Trophoblast cell (in vitro differentiated cells and primary cell): ENCODE measurements at regions not wholly inside any gene's neighbourhood (a gene's known extent, or its start where the extent isn't known, plus 50 kb on each side); places are given as distances from the start of the nearest gene placed in this dataset.

Experiments used
- DNase-seq, 2 donors: peaks; one replicate each; pipeline ENCODE4 v3.0.0-alpha.2; 2016
- H2AFZ ChIP-seq: 2 replicates; pipeline ENCODE4 v1.6.1; 2013; ENCODE audit warnings: low read length, moderate library complexity, mild to moderate bottlenecking; ENCODE audit not compliant: insufficient read depth, poor library complexity
- H2AK5ac ChIP-seq: 2 replicates; pipeline ENCODE4 v1.6.1; 2013; ENCODE audit warnings: mild to moderate bottlenecking, low read length
- H2BK120ac ChIP-seq: 2 replicates; pipeline ENCODE4 v1.6.1; 2013; ENCODE audit warnings: low read length, mild to moderate bottlenecking, moderate library complexity; ENCODE audit not compliant: insufficient read depth, poor library complexity
- H2BK12ac ChIP-seq: 2 replicates; pipeline ENCODE4 v1.6.1; 2013; ENCODE audit warnings: mild to moderate bottlenecking, low read length, moderate library complexity
- H2BK5ac ChIP-seq: 2 replicates; pipeline ENCODE4 v1.6.1; 2013; ENCODE audit warnings: low read length, low read depth, moderate library complexity, mild to moderate bottlenecking; ENCODE audit not compliant: poor library complexity
- H3K14ac ChIP-seq: 2 replicates; pipeline ENCODE4 v1.6.1; 2013; ENCODE audit warnings: mild to moderate bottlenecking, low read length
- H3K18ac ChIP-seq: 2 replicates; pipeline ENCODE4 v1.6.1; 2013; ENCODE audit warnings: mild to moderate bottlenecking, low read length
- H3K23ac ChIP-seq: 2 replicates; pipeline ENCODE4 v1.6.1; 2013; ENCODE audit warnings: low read length
- H3K27ac ChIP-seq: 2 replicates; pipeline ENCODE4 v1.5.1; 2013; ENCODE audit warnings: low read depth, mild to moderate bottlenecking, inconsistent platforms, low read length, moderate library complexity
- H3K27me3 ChIP-seq: 2 replicates; pipeline ENCODE4 v1.6.1; 2013; ENCODE audit warnings: inconsistent platforms, mild to moderate bottlenecking, low read length, moderate library complexity; ENCODE audit not compliant: insufficient read depth
- H3K36me3 ChIP-seq, 2 experiments: 1 replicate in 1 of 2; 2 replicates in 1 of 2; pipeline ENCODE4 v1.6.1; 2013; ENCODE audit warnings: low read length in 2 of 2, mild to moderate bottlenecking in 2 of 2, moderate library complexity in 1 of 2; ENCODE audit not compliant: insufficient read depth in 2 of 2, control insufficient read depth in 1 of 2
- H3K4ac ChIP-seq: 2 replicates; pipeline ENCODE4 v1.6.1; 2013; ENCODE audit warnings: low read depth, mild to moderate bottlenecking, low read length, moderate library complexity
- H3K4me1 ChIP-seq, 2 experiments: 1 replicate in 1 of 2; 2 replicates in 1 of 2; pipeline ENCODE4 v1.6.1; 2013; ENCODE audit warnings: low read length in 2 of 2, mild to moderate bottlenecking in 2 of 2, moderate library complexity in 1 of 2; ENCODE audit not compliant: insufficient read depth in 2 of 2, control insufficient read depth in 1 of 2
- H3K4me2 ChIP-seq: 2 replicates; pipeline ENCODE4 v1.6.1; 2013; ENCODE audit warnings: inconsistent platforms, mild to moderate bottlenecking, low read length, moderate library complexity
- H3K4me3 ChIP-seq: 2 replicates; pipeline ENCODE4 v1.5.1; 2013; ENCODE audit warnings: mild to moderate bottlenecking, low read depth, low read length, inconsistent platforms
- H3K79me1 ChIP-seq: one replicate; pipeline ENCODE4 v1.6.1; 2013; ENCODE audit warnings: low read length
- H3K79me2 ChIP-seq: 2 replicates; pipeline ENCODE4 v1.6.1; 2013; ENCODE audit warnings: low read length, mild to moderate bottlenecking; ENCODE audit not compliant: control insufficient read depth, insufficient read depth, poor library complexity
- H3K9ac ChIP-seq: 2 replicates; pipeline ENCODE4 v1.6.1; 2013; ENCODE audit warnings: mild to moderate bottlenecking, low read length
- H3K9me3 ChIP-seq: 2 replicates; pipeline ENCODE4 v1.6.1; 2013; ENCODE audit warnings: low read depth, mild to moderate bottlenecking, control low read depth, inconsistent platforms, low read length; ENCODE audit not compliant: insufficient read depth
- H4K12ac ChIP-seq: 2 replicates; pipeline ENCODE4 v1.6.1; 2013; ENCODE audit warnings: low read depth, mild to moderate bottlenecking, low read length, moderate library complexity
- H4K8ac ChIP-seq: 2 replicates; pipeline ENCODE4 v1.6.1; 2013; ENCODE audit warnings: low read depth, mild to moderate bottlenecking, low read length, moderate library complexity
- H4K91ac ChIP-seq: one replicate; pipeline ENCODE4 v1.6.1; 2013; ENCODE audit warnings: low read depth, mild to moderate bottlenecking, low read length, moderate library complexity
- WGBS: extraction: QIAGEN DNeasy Blood & Tissue Kit; methylation state at CpG from one replicate; pipeline ENCODE4 v1.1.7; 2013; ENCODE audit warnings: missing lambda C conversion rate; ENCODE audit not compliant: insufficient read length, insufficient coverage; ENCODE audit errors: extremely low coverage; 5-methylcytosine and 5-hydroxymethylcytosine counted together

- H3K9me3 ChIP-seq: no peaks in the 10 kb centered on the region
- H3K79me1 ChIP-seq: no peaks in the 10 kb centered on the region
- no peaks in the 10 kb centered on the region for H3K36me3 ChIP-seq
- no peak overlapping the region for H3K4ac ChIP-seq
- H4K8ac ChIP-seq: no peak overlapping the region
- no peaks in the 10 kb centered on the region for H3K4me1 ChIP-seq
- no peak overlapping the region for H3K9ac ChIP-seq
- DNase-seq: no peak
- H3K79me2 ChIP-seq: no peaks in the 10 kb centered on the region
- no peak overlapping the region for H2BK120ac ChIP-seq
- H4K12ac ChIP-seq: no peak overlapping the region
- H3K18ac ChIP-seq: no peak overlapping the region
- H2AK5ac ChIP-seq: no peak overlapping the region
- H2BK5ac ChIP-seq: no peak overlapping the region
- no peaks in the 10 kb centered on the region for H3K27me3 ChIP-seq
- H3K4me3 ChIP-seq: no peak overlapping the region
- no peak overlapping the region for H3K14ac ChIP-seq
- no CpG with 5 or more reads among the region's 2 CpGs for WGBS
- no peak overlapping the region for H3K23ac ChIP-seq
- no peak overlapping the region for H3K27ac ChIP-seq
- no peak overlapping the region for H4K91ac ChIP-seq
- H2BK12ac ChIP-seq: no peak overlapping the region
- no peak overlapping the region for H2AFZ ChIP-seq
- no peak overlapping the region for H3K4me2 ChIP-seq
Measured at GRCh38 chr12:91818227-91819131, 327.2 kb downstream of the BTG1 start.

- Histone ChIP-seq H3K79me2 (no peaks in the 10 kb centered on the region), H3K27me3 (no peaks in the 10 kb centered on the region), H3K4me2 (no peak overlapping the region), H3K4me1 (no peaks in the 10 kb centered on the region), H4K8ac (no peak overlapping the region), H4K12ac (no peak overlapping the region), H2AFZ (no peak overlapping the region), H2AK5ac (no peak overlapping the region), H3K9ac (no peak overlapping the region), H3K14ac (no peak overlapping the region), H3K4me3 (no peak overlapping the region), H2BK120ac (no peak overlapping the region), H3K36me3 (no peaks in the 10 kb centered on the region), H3K27ac (no peak overlapping the region), H2BK5ac (no peak overlapping the region), H3K9me3 (no peaks in the 10 kb centered on the region), H2BK12ac (no peak overlapping the region), H3K23ac (no peak overlapping the region), H4K91ac (no peak overlapping the region), H3K4ac (no peak overlapping the region), H3K18ac (no peak overlapping the region), H3K79me1 (no peaks in the 10 kb centered on the region)
- DNase-seq: no peak
- no CpG with 5 or more reads among the region's 2 CpGs for WGBS
Measured at GRCh38 chr12:91817517-91817916, 328.1 kb downstream of the BTG1 start.

GRCh38 chr12:91813701-91814100, 331.9 kb downstream of the BTG1 start:
- no peak overlapping the region for H2BK12ac ChIP-seq
- no peak overlapping the region for H4K91ac ChIP-seq
- no peak overlapping the region for H3K4me2 ChIP-seq
- no peak overlapping the region for H3K4me3 ChIP-seq
- no peak overlapping the region for H3K9ac ChIP-seq
- no peak overlapping the region for H3K4ac ChIP-seq
- H2BK120ac ChIP-seq: no peak overlapping the region
- H2BK5ac ChIP-seq: no peak overlapping the region
- no peaks in the 10 kb centered on the region for H3K79me1 ChIP-seq
- no peaks in the 10 kb centered on the region for H3K9me3 ChIP-seq
- no peak overlapping the region for H4K12ac ChIP-seq
- H2AFZ ChIP-seq: no peak overlapping the region
- H4K8ac ChIP-seq: no peak overlapping the region
- H3K14ac ChIP-seq: no peak overlapping the region
- H3K18ac ChIP-seq: no peak overlapping the region
- H2AK5ac ChIP-seq: no peak overlapping the region
- no peak for DNase-seq
- H3K79me2 ChIP-seq: no peaks in the 10 kb centered on the region
- H3K4me1 ChIP-seq: no peaks in the 10 kb centered on the region
- WGBS: no CpG with 5 or more reads among the region's 3 CpGs
- no peaks in the 10 kb centered on the region for H3K36me3 ChIP-seq
- H3K27ac ChIP-seq: no peak overlapping the region
- H3K27me3 ChIP-seq: no peaks in the 10 kb centered on the region
- no peak overlapping the region for H3K23ac ChIP-seq

GRCh38 chr12:91811481-91812287, 334.0 kb downstream of the BTG1 start:
- DNase-seq: peak; percentile 18 to 69
- Histone ChIP-seq H3K27me3 (no peaks in the 10 kb centered on the region), H4K8ac (no peak overlapping the region), H3K9ac (no peak overlapping the region), H3K4me2 (no peak overlapping the region), H3K23ac (no peak overlapping the region), H2BK120ac (no peak overlapping the region), H3K18ac (no peak overlapping the region), H2BK5ac (no peak overlapping the region), H3K14ac (no peak overlapping the region), H3K4me3 (no peak overlapping the region), H3K9me3 (no peaks in the 10 kb centered on the region), H3K36me3 (no peaks in the 10 kb centered on the region), H3K79me1 (no peaks in the 10 kb centered on the region), H3K79me2 (no peaks in the 10 kb centered on the region), H2AK5ac (no peak overlapping the region), H3K4me1 (no peaks in the 10 kb centered on the region), H4K91ac (no peak overlapping the region), H4K12ac (no peak overlapping the region), H2AFZ (no peak overlapping the region), H3K4ac (no peak overlapping the region), H2BK12ac (no peak overlapping the region), H3K27ac (no peak overlapping the region)
- no CpG with 5 or more reads among the region's 5 CpGs for WGBS
